ENCODE measurements at regions not wholly inside any gene's neighbourhood (a gene's known extent, or its start where the extent isn't known, plus 50 kb on each side); places are given as distances from the start of the nearest gene placed in this dataset.

GRCh38 chr7:53383131-53383530 is 347.7 kb downstream of the POM121L12 start:
- no peak overlapping the region for H3K4me2 ChIP-seq (ENCODE audit: low read length)
- no peaks in the 10 kb centered on the region for H3K36me3 ChIP-seq (ENCODE audit: control insufficient read depth in 1 of 2, insufficient read depth in 2 of 2, low read length in 2 of 2)
- TF ChIP-seq ZFX (IDR thresholded peaks at IDR 0.05) (no peak), EGR1 (IDR thresholded peaks at IDR 0.05; ENCODE audit: low read depth) (no peak), ZBTB33 (IDR thresholded peaks at IDR 0.05; ENCODE audit: extremely low read depth, insufficient replicate concordance, low read length) (no peak), JUND (IDR thresholded peaks at IDR 0.05) (no peak), EZH2phosphoT487 (IDR thresholded peaks at IDR 0.05; ENCODE audit: borderline replicate concordance) (no peak), MAX (IDR thresholded peaks at IDR 0.05) (no peak), TCF7L2 (IDR thresholded peaks at IDR 0.05; ENCODE audit: borderline replicate concordance, extremely low read depth, insufficient read depth, insufficient read length) (no peak), CTCF (IDR thresholded peaks at IDR 0.05 in 2 of 3, conservative IDR thresholded peaks at IDR 0.05 in 1 of 3; ENCODE audit: borderline replicate concordance in 1 of 3, insufficient read depth in 1 of 3, low read depth in 2 of 3, low read length in 2 of 3) (no peak), YY1 (IDR thresholded peaks at IDR 0.05; ENCODE audit: extremely low read depth, insufficient replicate concordance, low read depth, low read length) (no peak), CBX3 (IDR thresholded peaks at IDR 0.05; ENCODE audit: low read depth) (no peak), RAD21 (IDR thresholded peaks at IDR 0.05; ENCODE audit: low read depth) (no peak), SRF (IDR thresholded peaks at IDR 0.05; ENCODE audit: low read depth) (no peak), EZH2 (IDR thresholded peaks at IDR 0.05) (no peak), FOSL1 (IDR thresholded peaks at IDR 0.05; ENCODE audit: low read depth) (no peak), SIN3A (IDR thresholded peaks at IDR 0.05; ENCODE audit: low read depth) (no peak), SP1 (IDR thresholded peaks at IDR 0.05; ENCODE audit: low read depth) (no peak), ELF1 (IDR thresholded peaks at IDR 0.05; ENCODE audit: borderline replicate concordance, low read depth) (no peak)
- TF ChIP-seq, protein P1, sequence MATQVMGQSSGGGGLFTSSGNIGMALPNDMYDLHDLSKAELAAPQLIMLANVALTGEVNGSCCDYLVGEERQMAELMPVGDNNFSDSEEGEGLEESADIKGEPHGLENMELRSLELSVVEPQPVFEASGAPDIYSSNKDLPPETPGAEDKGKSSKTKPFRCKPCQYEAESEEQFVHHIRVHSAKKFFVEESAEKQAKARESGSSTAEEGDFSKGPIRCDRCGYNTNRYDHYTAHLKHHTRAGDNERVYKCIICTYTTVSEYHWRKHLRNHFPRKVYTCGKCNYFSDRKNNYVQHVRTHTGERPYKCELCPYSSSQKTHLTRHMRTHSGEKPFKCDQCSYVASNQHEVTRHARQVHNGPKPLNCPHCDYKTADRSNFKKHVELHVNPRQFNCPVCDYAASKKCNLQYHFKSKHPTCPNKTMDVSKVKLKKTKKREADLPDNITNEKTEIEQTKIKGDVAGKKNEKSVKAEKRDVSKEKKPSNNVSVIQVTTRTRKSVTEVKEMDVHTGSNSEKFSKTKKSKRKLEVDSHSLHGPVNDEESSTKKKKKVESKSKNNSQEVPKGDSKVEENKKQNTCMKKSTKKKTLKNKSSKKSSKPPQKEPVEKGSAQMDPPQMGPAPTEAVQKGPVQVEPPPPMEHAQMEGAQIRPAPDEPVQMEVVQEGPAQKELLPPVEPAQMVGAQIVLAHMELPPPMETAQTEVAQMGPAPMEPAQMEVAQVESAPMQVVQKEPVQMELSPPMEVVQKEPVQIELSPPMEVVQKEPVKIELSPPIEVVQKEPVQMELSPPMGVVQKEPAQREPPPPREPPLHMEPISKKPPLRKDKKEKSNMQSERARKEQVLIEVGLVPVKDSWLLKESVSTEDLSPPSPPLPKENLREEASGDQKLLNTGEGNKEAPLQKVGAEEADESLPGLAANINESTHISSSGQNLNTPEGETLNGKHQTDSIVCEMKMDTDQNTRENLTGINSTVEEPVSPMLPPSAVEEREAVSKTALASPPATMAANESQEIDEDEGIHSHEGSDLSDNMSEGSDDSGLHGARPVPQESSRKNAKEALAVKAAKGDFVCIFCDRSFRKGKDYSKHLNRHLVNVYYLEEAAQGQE (IDR thresholded peaks at IDR 0.05; ENCODE audit: low read depth) = no peak
- TF ChIP-seq, protein P2, sequence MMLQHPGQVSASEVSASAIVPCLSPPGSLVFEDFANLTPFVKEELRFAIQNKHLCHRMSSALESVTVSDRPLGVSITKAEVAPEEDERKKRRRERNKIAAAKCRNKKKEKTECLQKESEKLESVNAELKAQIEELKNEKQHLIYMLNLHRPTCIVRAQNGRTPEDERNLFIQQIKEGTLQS (IDR thresholded peaks at IDR 0.05) = no peak
- no peak overlapping the region for H3K27ac ChIP-seq (ENCODE audit: low read depth, low read length)
- no TSS peak for BruUV-seq (replicated peaks)
- ChIA-PET POLR2A (no interaction called here), CTCF (no interaction called here), RAD21 (ENCODE audit: low non-redundant PET in 1 of 2, low total read pairs in 2 of 2, uncharacterized antibody in 2 of 2, unreplicated experiment in 2 of 2) (no interaction called here)
- no peaks in the 10 kb centered on the region for H3K27me3 ChIP-seq (ENCODE audit: insufficient read depth, low read length)
- intact Hi-C loops (cut with micrococcal nuclease) = no loop called here
- no peak overlapping the region for H3K9ac ChIP-seq (ENCODE audit: low read length)
- H2AFZ ChIP-seq (ENCODE audit: low read depth, low read length, poor library complexity, severe bottlenecking) = no peak overlapping the region
- H3K4me1 ChIP-seq (ENCODE audit: control insufficient read depth in 1 of 2, insufficient read depth in 2 of 2, low read length in 2 of 2) = no peaks in the 10 kb centered on the region
- no peaks in the 10 kb centered on the region for H3K79me2 ChIP-seq (ENCODE audit: insufficient read depth, low read length)
- H3K9me2 ChIP-seq (ENCODE audit: insufficient read depth) = no peaks in the 10 kb centered on the region
- DNase-seq (ENCODE audit: low read depth, low spot score) = no peak
- no peaks in the 10 kb centered on the region for H4K20me1 ChIP-seq (ENCODE audit: insufficient read depth)
- ATAC-seq = no peak
- no peak overlapping the region for H3K4me3 ChIP-seq (replicated peaks in 1 of 2; ENCODE audit: low read depth in 1 of 2, low read length in 2 of 2)
- peaks cover 3 to 16% of the 10 kb centered on the region in 2 experiments; a peak in 2 of 4 replicates for H3K9me3 ChIP-seq (ENCODE audit: control insufficient read depth in 1 of 2, insufficient read depth in 1 of 2, low read depth in 1 of 2, low read length in 2 of 2)

All from HCT116 (cell line).